WTC11 (cell line): ENCODE measurements at regions not wholly inside any gene's neighbourhood (a gene's known extent, or its start where the extent isn't known, plus 50 kb on each side); places are given as distances from the start of the nearest gene placed in this dataset.

ENCODE experiments used
- ATAC-seq: fragments of 200-7000 bp; cut with Tn5 transposase; 2 replicates; pipeline ENCODE4 v1.10.0; 2021; ENCODE audit warnings: mild to moderate bottlenecking, moderate library complexity
- CTCF ChIA-PET: fragments of 300-600 bp; sonication (Branson Sonifier 250); formaldehyde crosslinking; loops from one replicate; lab custom pipeline; 2021; ENCODE audit warnings: antibody characterized with exemption; lab: Charles Lee
- POLR2A ChIA-PET: fragments of 350-600 bp; sonication (Branson Sonifier 250); formaldehyde crosslinking; loops from one replicate; lab custom pipeline; 2021; ENCODE audit warnings: antibody characterized with exemption; lab: Charles Lee
- DNase-seq: peaks from one replicate; pipeline ENCODE4 v3.0.0; 2021; ENCODE audit warnings: low spot score
- H3K27ac Mint-ChIP-seq: 2 replicates; pipeline ENCODE4 v1.8.0; 2021; ENCODE audit warnings: mixed read lengths
- H3K27me3 Mint-ChIP-seq: 2 replicates; pipeline ENCODE4 v1.8.0; 2021; ENCODE audit warnings: low read depth, mild to moderate bottlenecking, moderate library complexity, mixed read lengths
- H3K36me3 Mint-ChIP-seq: 2 replicates; pipeline ENCODE4 v1.8.0; 2021; ENCODE audit warnings: mixed read lengths
- H3K4me1 Mint-ChIP-seq: 2 replicates; pipeline ENCODE4 v1.8.0; 2022; ENCODE audit warnings: mixed read lengths
- H3K4me3 Mint-ChIP-seq: 2 replicates; pipeline ENCODE4 v1.8.0; 2021; ENCODE audit warnings: mild to moderate bottlenecking, moderate library complexity, mixed read lengths
- H3K9me3 Mint-ChIP-seq: 2 replicates; pipeline ENCODE4 v1.8.0; 2021; ENCODE audit warnings: mixed read lengths
- ATF1 ChIP-seq: sonication (generic); formaldehyde crosslinking; IDR thresholded peaks from 2 replicates; pipeline ENCODE4 v1.8.1; 2023; ENCODE audit warnings: mild to moderate bottlenecking, moderate library complexity, missing genetic modification reagents
- CBFB ChIP-seq: sonication (generic); formaldehyde crosslinking; IDR thresholded peaks from 2 replicates; pipeline ENCODE4 v1.8.1; 2022; ENCODE audit warnings: mild to moderate bottlenecking, low read depth, missing genetic modification reagents
- EMX1 ChIP-seq: fragments of 250-450 bp; sonication (Bioruptor Pico); IDR thresholded peaks from 2 replicates; pipeline ENCODE4 v1.8.0; 2021; ENCODE audit warnings: mild to moderate bottlenecking
- GABPB1 ChIP-seq: sonication (generic); formaldehyde crosslinking; IDR thresholded peaks from 2 replicates; pipeline ENCODE4 v1.8.1; 2023; ENCODE audit warnings: mild to moderate bottlenecking, missing genetic modification reagents
- HMGA2 ChIP-seq: fragments of 250-450 bp; sonication (Bioruptor Pico); IDR thresholded peaks from 2 replicates; pipeline ENCODE4 v1.4.0; 2021; ENCODE audit warnings: mild to moderate bottlenecking, moderate library complexity
- IRF1 ChIP-seq: sonication (generic); formaldehyde crosslinking; IDR thresholded peaks from 2 replicates; pipeline ENCODE4 v1.8.0; 2023; ENCODE audit warnings: missing genetic modification reagents
- IRF2 ChIP-seq: sonication (generic); formaldehyde crosslinking; IDR thresholded peaks from 2 replicates; pipeline ENCODE4 v1.8.0; 2022; ENCODE audit warnings: low read depth, missing genetic modification reagents, borderline replicate concordance
- JAZF1 ChIP-seq: fragments of 250-450 bp; sonication (Bioruptor Pico); IDR thresholded peaks from 2 replicates; pipeline ENCODE4 v1.9.0; 2021; ENCODE audit warnings: moderate library complexity, mild to moderate bottlenecking, inconsistent platforms
- JUN ChIP-seq: sonication (generic); formaldehyde crosslinking; IDR thresholded peaks from 2 replicates; pipeline ENCODE4 v1.8.0; 2023; ENCODE audit warnings: mild to moderate bottlenecking, missing genetic modification reagents
- PRRX2 ChIP-seq: fragments of 250-450 bp; sonication (Bioruptor Pico); IDR thresholded peaks from 2 replicates; pipeline ENCODE4 v1.8.0; 2021; ENCODE audit warnings: mild to moderate bottlenecking
- RORB ChIP-seq: fragments of 250-450 bp; sonication (Bioruptor Pico); IDR thresholded peaks from 2 replicates; pipeline ENCODE4 v1.9.0; 2021; ENCODE audit warnings: mild to moderate bottlenecking
- SMAD4 ChIP-seq: sonication (generic); formaldehyde crosslinking; IDR thresholded peaks from 2 replicates; pipeline ENCODE4 v1.8.0; 2022; ENCODE audit warnings: mild to moderate bottlenecking, missing genetic modification reagents
- TCF7 ChIP-seq: sonication (generic); formaldehyde crosslinking; IDR thresholded peaks from 2 replicates; pipeline ENCODE4 v1.8.0; 2022; ENCODE audit warnings: mild to moderate bottlenecking, low read depth, missing genetic modification reagents, moderate library complexity
- TP53 ChIP-seq: sonication (generic); formaldehyde crosslinking; IDR thresholded peaks from 2 replicates; pipeline ENCODE4 v1.8.1; 2023; ENCODE audit warnings: mild to moderate bottlenecking, missing genetic modification reagents
- TF ChIP-seq, protein P1 (sequence below): sonication (generic); formaldehyde crosslinking; IDR thresholded peaks from 2 replicates; pipeline ENCODE4 v1.8.0; 2023; ENCODE audit warnings: missing genetic modification reagents, mild to moderate bottlenecking, borderline replicate concordance
- TF ChIP-seq, protein P2 (sequence below): fragments of 250-450 bp; sonication (Bioruptor Pico); IDR thresholded peaks from 2 replicates; pipeline ENCODE4 v1.9.0; 2021; ENCODE audit warnings: mild to moderate bottlenecking
- TF ChIP-seq, protein P3 (sequence below): sonication (generic); formaldehyde crosslinking; IDR thresholded peaks from 2 replicates; pipeline ENCODE4 v1.8.0; 2022; ENCODE audit warnings: mild to moderate bottlenecking, missing genetic modification reagents
- TF ChIP-seq, protein P4 (sequence below): sonication (generic); formaldehyde crosslinking; IDR thresholded peaks from 2 replicates; pipeline ENCODE4 v1.8.1; 2023; ENCODE audit warnings: mild to moderate bottlenecking, missing genetic modification reagents
- TF ChIP-seq, protein P5 (sequence below): fragments of 250-450 bp; sonication (Bioruptor Pico); IDR thresholded peaks from 2 replicates; pipeline ENCODE4 v1.9.0; 2021; ENCODE audit warnings: mild to moderate bottlenecking, borderline replicate concordance

DNA sequence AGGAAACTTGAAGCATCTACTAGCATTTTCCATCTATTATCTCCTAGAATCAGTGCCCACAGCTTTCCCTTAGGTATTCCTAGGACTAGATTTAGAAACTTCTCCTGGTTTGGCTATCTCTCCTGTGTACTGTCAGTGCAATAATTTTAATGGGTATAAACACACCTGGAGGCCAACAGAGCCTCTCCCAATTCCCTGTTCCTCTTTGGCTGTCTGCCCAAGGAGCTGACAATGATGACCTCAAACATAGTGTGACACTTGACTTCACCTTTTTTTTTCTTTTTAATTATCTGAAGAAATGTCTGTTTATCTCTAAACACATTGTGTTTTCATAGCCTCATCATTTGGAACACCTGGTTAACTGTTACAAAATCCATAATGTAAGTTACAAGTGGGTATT is 754.5 kb upstream of the ALCAM start (continued):
- TF ChIP-seq CBFB (CRISPR knock-in tag) (no peak), TP53 (CRISPR knock-in tag) (no peak), GABPB1 (CRISPR knock-in tag) (no peak), TCF7 (CRISPR knock-in tag) (no peak), IRF2 (CRISPR knock-in tag) (no peak), ATF1 (CRISPR knock-in tag) (no peak)
- TF ChIP-seq, protein P1, sequence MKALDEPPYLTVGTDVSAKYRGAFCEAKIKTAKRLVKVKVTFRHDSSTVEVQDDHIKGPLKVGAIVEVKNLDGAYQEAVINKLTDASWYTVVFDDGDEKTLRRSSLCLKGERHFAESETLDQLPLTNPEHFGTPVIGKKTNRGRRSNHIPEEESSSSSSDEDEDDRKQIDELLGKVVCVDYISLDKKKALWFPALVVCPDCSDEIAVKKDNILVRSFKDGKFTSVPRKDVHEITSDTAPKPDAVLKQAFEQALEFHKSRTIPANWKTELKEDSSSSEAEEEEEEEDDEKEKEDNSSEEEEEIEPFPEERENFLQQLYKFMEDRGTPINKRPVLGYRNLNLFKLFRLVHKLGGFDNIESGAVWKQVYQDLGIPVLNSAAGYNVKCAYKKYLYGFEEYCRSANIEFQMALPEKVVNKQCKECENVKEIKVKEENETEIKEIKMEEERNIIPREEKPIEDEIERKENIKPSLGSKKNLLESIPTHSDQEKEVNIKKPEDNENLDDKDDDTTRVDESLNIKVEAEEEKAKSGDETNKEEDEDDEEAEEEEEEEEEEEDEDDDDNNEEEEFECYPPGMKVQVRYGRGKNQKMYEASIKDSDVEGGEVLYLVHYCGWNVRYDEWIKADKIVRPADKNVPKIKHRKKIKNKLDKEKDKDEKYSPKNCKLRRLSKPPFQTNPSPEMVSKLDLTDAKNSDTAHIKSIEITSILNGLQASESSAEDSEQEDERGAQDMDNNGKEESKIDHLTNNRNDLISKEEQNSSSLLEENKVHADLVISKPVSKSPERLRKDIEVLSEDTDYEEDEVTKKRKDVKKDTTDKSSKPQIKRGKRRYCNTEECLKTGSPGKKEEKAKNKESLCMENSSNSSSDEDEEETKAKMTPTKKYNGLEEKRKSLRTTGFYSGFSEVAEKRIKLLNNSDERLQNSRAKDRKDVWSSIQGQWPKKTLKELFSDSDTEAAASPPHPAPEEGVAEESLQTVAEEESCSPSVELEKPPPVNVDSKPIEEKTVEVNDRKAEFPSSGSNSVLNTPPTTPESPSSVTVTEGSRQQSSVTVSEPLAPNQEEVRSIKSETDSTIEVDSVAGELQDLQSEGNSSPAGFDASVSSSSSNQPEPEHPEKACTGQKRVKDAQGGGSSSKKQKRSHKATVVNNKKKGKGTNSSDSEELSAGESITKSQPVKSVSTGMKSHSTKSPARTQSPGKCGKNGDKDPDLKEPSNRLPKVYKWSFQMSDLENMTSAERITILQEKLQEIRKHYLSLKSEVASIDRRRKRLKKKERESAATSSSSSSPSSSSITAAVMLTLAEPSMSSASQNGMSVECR (CRISPR knock-in tag): no peak
- TF ChIP-seq, protein P2, sequence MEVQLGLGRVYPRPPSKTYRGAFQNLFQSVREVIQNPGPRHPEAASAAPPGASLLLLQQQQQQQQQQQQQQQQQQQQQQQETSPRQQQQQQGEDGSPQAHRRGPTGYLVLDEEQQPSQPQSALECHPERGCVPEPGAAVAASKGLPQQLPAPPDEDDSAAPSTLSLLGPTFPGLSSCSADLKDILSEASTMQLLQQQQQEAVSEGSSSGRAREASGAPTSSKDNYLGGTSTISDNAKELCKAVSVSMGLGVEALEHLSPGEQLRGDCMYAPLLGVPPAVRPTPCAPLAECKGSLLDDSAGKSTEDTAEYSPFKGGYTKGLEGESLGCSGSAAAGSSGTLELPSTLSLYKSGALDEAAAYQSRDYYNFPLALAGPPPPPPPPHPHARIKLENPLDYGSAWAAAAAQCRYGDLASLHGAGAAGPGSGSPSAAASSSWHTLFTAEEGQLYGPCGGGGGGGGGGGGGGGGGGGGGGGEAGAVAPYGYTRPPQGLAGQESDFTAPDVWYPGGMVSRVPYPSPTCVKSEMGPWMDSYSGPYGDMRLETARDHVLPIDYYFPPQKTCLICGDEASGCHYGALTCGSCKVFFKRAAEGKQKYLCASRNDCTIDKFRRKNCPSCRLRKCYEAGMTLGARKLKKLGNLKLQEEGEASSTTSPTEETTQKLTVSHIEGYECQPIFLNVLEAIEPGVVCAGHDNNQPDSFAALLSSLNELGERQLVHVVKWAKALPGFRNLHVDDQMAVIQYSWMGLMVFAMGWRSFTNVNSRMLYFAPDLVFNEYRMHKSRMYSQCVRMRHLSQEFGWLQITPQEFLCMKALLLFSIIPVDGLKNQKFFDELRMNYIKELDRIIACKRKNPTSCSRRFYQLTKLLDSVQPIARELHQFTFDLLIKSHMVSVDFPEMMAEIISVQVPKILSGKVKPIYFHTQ (CRISPR knock-in tag): no peak

GRCh38 chr3:104614564-104614963 is 752.1 kb upstream of the ALCAM start:
- no peak for ATAC-seq
- Mint-ChIP-seq H3K36me3 (no peaks in the 10 kb centered on the region), H3K4me3 (no peak overlapping the region), H3K4me1 (no peaks in the 10 kb centered on the region), H3K27ac (no peak overlapping the region), H3K9me3 (peaks cover 9% of the 10 kb centered on the region), H3K27me3 (no peaks in the 10 kb centered on the region)
- ChIA-PET POLR2A (interaction anchor here (1.1 kb wide), 1 partner anchor 18 kb away, joined by 3 read pairs; no protein-coding TSS in a partner anchor), CTCF (interaction anchor here (1.1 to 1.4 kb wide), 2 partner anchors 10 to 342 kb away, joined by 3 to 4 read pairs; no protein-coding TSS in a partner anchor)
- DNase-seq: no peak
- TF ChIP-seq EMX1 (CRISPR knock-in tag) (no peak), IRF1 (no peak), CBFB (CRISPR knock-in tag) (no peak), SMAD4 (CRISPR knock-in tag) (no peak), JUN (CRISPR knock-in tag) (no peak), HMGA2 (no peak), JAZF1 (CRISPR knock-in tag) (no peak), PRRX2 (CRISPR knock-in tag) (no peak), TCF7 (CRISPR knock-in tag) (no peak), RORB (no peak)
- TF ChIP-seq, protein P2 (CRISPR knock-in tag): no peak
- TF ChIP-seq, protein P3, sequence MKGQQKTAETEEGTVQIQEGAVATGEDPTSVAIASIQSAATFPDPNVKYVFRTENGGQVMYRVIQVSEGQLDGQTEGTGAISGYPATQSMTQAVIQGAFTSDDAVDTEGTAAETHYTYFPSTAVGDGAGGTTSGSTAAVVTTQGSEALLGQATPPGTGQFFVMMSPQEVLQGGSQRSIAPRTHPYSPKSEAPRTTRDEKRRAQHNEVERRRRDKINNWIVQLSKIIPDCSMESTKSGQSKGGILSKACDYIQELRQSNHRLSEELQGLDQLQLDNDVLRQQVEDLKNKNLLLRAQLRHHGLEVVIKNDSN: no peak
- TF ChIP-seq, protein P4, sequence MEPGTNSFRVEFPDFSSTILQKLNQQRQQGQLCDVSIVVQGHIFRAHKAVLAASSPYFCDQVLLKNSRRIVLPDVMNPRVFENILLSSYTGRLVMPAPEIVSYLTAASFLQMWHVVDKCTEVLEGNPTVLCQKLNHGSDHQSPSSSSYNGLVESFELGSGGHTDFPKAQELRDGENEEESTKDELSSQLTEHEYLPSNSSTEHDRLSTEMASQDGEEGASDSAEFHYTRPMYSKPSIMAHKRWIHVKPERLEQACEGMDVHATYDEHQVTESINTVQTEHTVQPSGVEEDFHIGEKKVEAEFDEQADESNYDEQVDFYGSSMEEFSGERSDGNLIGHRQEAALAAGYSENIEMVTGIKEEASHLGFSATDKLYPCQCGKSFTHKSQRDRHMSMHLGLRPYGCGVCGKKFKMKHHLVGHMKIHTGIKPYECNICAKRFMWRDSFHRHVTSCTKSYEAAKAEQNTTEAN: no peak
- TF ChIP-seq, protein P5, sequence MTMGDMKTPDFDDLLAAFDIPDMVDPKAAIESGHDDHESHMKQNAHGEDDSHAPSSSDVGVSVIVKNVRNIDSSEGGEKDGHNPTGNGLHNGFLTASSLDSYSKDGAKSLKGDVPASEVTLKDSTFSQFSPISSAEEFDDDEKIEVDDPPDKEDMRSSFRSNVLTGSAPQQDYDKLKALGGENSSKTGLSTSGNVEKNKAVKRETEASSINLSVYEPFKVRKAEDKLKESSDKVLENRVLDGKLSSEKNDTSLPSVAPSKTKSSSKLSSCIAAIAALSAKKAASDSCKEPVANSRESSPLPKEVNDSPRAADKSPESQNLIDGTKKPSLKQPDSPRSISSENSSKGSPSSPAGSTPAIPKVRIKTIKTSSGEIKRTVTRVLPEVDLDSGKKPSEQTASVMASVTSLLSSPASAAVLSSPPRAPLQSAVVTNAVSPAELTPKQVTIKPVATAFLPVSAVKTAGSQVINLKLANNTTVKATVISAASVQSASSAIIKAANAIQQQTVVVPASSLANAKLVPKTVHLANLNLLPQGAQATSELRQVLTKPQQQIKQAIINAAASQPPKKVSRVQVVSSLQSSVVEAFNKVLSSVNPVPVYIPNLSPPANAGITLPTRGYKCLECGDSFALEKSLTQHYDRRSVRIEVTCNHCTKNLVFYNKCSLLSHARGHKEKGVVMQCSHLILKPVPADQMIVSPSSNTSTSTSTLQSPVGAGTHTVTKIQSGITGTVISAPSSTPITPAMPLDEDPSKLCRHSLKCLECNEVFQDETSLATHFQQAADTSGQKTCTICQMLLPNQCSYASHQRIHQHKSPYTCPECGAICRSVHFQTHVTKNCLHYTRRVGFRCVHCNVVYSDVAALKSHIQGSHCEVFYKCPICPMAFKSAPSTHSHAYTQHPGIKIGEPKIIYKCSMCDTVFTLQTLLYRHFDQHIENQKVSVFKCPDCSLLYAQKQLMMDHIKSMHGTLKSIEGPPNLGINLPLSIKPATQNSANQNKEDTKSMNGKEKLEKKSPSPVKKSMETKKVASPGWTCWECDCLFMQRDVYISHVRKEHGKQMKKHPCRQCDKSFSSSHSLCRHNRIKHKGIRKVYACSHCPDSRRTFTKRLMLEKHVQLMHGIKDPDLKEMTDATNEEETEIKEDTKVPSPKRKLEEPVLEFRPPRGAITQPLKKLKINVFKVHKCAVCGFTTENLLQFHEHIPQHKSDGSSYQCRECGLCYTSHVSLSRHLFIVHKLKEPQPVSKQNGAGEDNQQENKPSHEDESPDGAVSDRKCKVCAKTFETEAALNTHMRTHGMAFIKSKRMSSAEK (CRISPR knock-in tag): no peak
